ENCODE measurements at regions not wholly inside any gene's neighbourhood (a gene's known extent, or its start where the extent isn't known, plus 50 kb on each side); places are given as distances from the start of the nearest gene placed in this dataset.

DNA sequence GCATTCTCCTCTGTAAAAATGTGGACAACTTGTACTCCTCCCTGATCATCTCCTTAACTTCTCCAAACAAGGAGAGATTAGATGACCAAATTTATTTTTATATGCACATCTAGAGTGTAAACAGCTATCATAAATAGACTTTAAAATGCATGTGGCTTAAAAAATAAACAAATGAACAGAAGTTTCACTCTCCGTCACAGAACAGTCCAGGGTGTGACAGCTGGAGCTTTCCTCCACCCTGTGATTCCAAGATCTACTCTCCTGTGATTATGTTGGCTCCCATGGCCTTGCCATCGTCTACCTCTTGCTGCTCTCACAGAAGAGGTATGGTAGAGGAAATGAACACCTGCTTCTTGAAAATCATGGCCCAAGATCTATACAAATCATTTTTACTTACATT is 560.2 kb downstream of the TOX3 start:
- TF ChIP-seq, protein P1, sequence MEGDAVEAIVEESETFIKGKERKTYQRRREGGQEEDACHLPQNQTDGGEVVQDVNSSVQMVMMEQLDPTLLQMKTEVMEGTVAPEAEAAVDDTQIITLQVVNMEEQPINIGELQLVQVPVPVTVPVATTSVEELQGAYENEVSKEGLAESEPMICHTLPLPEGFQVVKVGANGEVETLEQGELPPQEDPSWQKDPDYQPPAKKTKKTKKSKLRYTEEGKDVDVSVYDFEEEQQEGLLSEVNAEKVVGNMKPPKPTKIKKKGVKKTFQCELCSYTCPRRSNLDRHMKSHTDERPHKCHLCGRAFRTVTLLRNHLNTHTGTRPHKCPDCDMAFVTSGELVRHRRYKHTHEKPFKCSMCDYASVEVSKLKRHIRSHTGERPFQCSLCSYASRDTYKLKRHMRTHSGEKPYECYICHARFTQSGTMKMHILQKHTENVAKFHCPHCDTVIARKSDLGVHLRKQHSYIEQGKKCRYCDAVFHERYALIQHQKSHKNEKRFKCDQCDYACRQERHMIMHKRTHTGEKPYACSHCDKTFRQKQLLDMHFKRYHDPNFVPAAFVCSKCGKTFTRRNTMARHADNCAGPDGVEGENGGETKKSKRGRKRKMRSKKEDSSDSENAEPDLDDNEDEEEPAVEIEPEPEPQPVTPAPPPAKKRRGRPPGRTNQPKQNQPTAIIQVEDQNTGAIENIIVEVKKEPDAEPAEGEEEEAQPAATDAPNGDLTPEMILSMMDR (conservative IDR thresholded peaks at IDR 0.05; ENCODE audit: low read length): no peak
- no peak for TF ChIP-seq EZH2phosphoT487 (IDR thresholded peaks at IDR 0.05; ENCODE audit: borderline replicate concordance)
